Activated naive CD8-positive, alpha-beta T cell treated with anti-CD3 and anti-CD28 coated beads, Interleukin-2, amount 50 U/mL, for 24 hours (primary cell): ENCODE measurements at regions not wholly inside any gene's neighbourhood (a gene's known extent, or its start where the extent isn't known, plus 50 kb on each side); places are given as distances from the start of the nearest gene placed in this dataset.
"Not testable (repeated sequence)": the region's sequence is repeated elsewhere in the genome, so short reads cannot be mapped to it uniquely, and the experiment has no call there.

ENCODE experiments used
- ATAC-seq: fragments of 150-1000 bp; cut with Tn5 transposase; one replicate; pipeline ENCODE4 v1.10.0; 2021
- DNase-seq: peaks from one replicate; pipeline ENCODE4 v3.0.0; 2021
- H3K27ac Mint-ChIP-seq: one replicate; pipeline ENCODE4 v1.8.0; 2021; ENCODE audit warnings: mild to moderate bottlenecking, mixed read lengths
- H3K27me3 Mint-ChIP-seq: one replicate; pipeline ENCODE4 v1.8.0; 2021; ENCODE audit warnings: mixed read lengths
- H3K36me3 Mint-ChIP-seq: one replicate; pipeline ENCODE4 v1.8.0; 2021; ENCODE audit warnings: low read depth, mixed read lengths
- H3K4me1 Mint-ChIP-seq: one replicate; pipeline ENCODE4 v1.8.0; 2021; ENCODE audit warnings: mixed read lengths
- H3K4me3 Mint-ChIP-seq: one replicate; pipeline ENCODE4 v1.8.0; 2021; ENCODE audit warnings: mild to moderate bottlenecking, moderate library complexity, mixed read lengths
- H3K9me3 Mint-ChIP-seq: one replicate; pipeline ENCODE4 v1.8.0; 2021; ENCODE audit warnings: mixed read lengths

DNA sequence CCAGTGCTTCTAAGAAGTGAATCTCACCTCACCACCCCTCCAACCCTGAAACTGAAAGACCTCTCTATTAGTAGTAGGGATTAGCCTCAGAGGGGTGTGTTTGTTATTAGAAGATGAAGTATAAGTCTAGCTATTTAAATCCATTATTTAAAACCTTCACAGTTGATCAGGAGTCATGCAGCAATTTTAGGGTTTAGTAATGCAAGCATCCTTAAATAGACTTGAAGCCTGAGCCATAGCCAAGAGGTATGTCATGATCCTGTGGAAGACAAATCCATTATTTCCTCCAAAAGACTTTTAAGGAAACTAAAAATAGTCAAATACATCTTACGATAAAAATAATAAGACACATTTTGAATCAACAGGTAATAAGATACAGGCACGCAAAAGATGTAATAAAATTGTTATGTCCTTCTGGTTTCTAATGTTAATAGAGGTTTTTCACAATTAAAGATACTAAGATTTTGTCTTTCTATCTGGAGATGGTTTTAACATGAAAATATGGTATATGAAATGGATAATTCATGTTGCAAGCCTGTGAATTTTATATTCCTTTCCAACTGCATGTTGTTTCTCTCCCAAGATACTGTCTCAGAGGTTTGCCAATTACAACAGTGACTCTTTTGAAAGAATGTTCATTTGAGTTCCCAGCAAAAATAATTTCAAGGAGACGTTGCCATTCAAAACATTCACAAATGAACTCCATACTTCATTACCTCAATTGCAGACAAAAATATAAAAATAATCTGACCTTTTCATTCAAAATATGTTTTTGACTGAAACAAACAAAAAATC lies 68.0 kb downstream of the LUZP4 start:
- Mint-ChIP-seq H3K4me3 (no peak overlapping the region), H3K27me3 (peaks cover 2% of the 10 kb centered on the region), H3K27ac (no peak overlapping the region), H3K9me3 (no peaks in the 10 kb centered on the region), H3K4me1 (no peaks in the 10 kb centered on the region), H3K36me3 (no peaks in the 10 kb centered on the region)
- no peak for DNase-seq
- no peak for ATAC-seq

DNA sequence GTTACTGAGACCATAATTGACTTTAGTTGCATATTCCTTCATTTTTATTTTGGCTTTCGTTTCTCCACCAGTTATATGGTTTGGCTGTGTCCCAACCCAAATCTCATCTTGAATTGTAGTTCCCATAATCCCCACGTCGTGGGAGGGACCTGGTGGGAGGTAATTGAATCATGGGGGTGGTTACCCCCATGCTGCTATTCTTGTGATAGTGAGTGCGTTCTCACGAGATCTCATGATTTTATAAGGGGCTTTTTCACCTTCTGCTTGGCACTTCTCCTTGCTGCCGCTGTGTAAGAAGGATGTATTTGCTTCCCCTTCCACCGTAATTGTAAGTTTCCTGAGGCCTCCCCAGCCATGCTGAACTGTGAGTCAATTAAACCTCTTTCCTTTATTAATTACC lies 70.0 kb downstream of the LUZP4 start:
- H3K9me3 Mint-ChIP-seq, DNase-seq, H3K27me3 Mint-ChIP-seq, H3K4me1 Mint-ChIP-seq, H3K36me3 Mint-ChIP-seq, H3K27ac Mint-ChIP-seq, ATAC-seq, H3K4me3 Mint-ChIP-seq: not testable (repeated sequence)

DNA sequence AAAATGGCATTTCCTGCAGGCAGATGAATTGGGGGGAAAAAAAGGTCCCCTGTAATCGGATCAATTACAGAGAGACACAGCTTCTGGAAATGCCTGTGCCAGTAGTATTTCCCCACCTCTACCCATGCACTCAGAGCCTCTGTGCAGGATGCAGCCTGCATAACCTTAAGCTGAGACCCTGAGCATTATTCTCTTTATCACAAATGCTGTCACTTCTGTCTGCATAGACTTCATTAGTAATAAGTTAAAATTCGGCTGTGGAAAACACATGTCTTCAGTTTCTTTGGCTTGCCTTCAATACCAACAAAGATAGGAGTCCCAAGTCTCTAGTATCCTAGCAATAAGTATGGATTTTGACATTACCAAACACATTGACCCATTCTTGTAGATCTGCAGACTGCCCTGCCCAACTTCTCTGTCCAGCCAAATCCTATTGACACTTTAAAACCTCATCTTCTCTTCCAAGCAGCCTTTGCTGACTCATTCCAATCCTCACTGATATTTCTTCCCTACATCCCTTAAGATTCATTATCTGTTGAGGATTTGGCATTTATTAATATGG lies 70.8 kb downstream of the LUZP4 start:
- DNase-seq (no peak), ATAC-seq (no peak)
- Mint-ChIP-seq H3K4me3 (no peak overlapping the region), H3K36me3 (no peaks in the 10 kb centered on the region), H3K27me3 (peaks cover 10% of the 10 kb centered on the region), H3K4me1 (no peaks in the 10 kb centered on the region), H3K9me3 (no peaks in the 10 kb centered on the region), H3K27ac (no peak overlapping the region)

GRCh38 chrX:115362334-115363095 lies 73.0 kb downstream of the LUZP4 start:
- no peaks in the 10 kb centered on the region for H3K36me3 Mint-ChIP-seq
- H3K4me3 Mint-ChIP-seq: no peak overlapping the region
- H3K9me3 Mint-ChIP-seq: no peaks in the 10 kb centered on the region
- no peak overlapping the region for H3K27ac Mint-ChIP-seq
- ATAC-seq (peak; percentile 68), DNase-seq (peak; percentile 2)
- H3K27me3 Mint-ChIP-seq: peaks cover 10% of the 10 kb centered on the region
- no peaks in the 10 kb centered on the region for H3K4me1 Mint-ChIP-seq

GRCh38 chrX:115363372-115363771 lies 73.9 kb downstream of the LUZP4 start:
- H3K27me3 Mint-ChIP-seq: peaks cover 10% of the 10 kb centered on the region
- H3K4me3 Mint-ChIP-seq: no peak overlapping the region
- no peaks in the 10 kb centered on the region for H3K36me3 Mint-ChIP-seq
- H3K4me1 Mint-ChIP-seq: no peaks in the 10 kb centered on the region
- DNase-seq: no peak
- H3K27ac Mint-ChIP-seq: no peak overlapping the region
- H3K9me3 Mint-ChIP-seq: no peaks in the 10 kb centered on the region
- no peak for ATAC-seq

DNA sequence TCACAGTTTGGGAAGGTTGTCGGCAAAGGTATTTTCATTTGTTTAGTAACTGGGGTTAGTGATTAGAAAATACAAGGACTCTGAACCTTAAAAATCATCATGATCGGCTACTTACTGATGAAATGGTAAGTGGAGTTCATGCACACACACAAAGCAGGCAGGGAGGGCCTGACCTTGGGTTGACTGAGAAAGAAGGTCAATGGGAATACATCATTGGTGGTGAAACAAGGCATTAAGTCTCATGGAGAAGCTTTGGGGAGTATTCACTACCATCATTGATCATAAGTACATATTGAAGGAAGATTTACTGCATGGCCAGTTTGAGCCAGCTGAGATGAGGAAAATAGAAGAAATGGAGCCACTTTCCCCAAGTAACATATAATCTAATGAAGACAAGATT lies 74.4 kb downstream of the LUZP4 start:
- no peaks in the 10 kb centered on the region for H3K4me1 Mint-ChIP-seq
- H3K36me3 Mint-ChIP-seq: no peaks in the 10 kb centered on the region
- DNase-seq (no peak), ATAC-seq (no peak)
- H3K9me3 Mint-ChIP-seq: no peaks in the 10 kb centered on the region
- H3K27ac Mint-ChIP-seq: no peak overlapping the region
- peaks cover 10% of the 10 kb centered on the region for H3K27me3 Mint-ChIP-seq
- H3K4me3 Mint-ChIP-seq: no peak overlapping the region

- DNase-seq (no peak), ATAC-seq (no peak)
- H3K27ac Mint-ChIP-seq: no peak overlapping the region
- H3K4me1 Mint-ChIP-seq: no peaks in the 10 kb centered on the region
- H3K36me3 Mint-ChIP-seq: no peaks in the 10 kb centered on the region
- no peak overlapping the region for H3K4me3 Mint-ChIP-seq
- peaks cover 10% of the 10 kb centered on the region for H3K27me3 Mint-ChIP-seq
- no peaks in the 10 kb centered on the region for H3K9me3 Mint-ChIP-seq
Observed at GRCh38 chrX:115364670-115365069, 75.2 kb downstream of the LUZP4 start.

DNA sequence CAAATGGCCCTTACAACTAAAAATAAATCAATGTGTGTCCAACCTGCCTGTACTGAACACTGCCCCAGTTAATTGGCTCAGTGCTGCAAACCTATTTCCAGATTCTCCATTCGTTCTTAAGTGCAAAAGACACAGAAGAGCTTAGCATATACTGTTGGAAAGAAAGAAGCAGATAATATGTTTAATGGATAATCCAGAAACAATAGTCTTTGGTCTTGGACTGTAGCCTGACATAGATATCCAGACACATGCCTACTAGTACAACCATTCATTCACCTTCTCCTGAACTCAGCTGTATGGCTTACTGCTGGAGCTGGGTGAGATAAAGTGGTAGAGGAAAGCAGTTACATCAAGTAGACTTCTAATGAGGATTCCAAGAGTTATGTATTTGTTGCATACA lies 77.0 kb downstream of the LUZP4 start:
- Mint-ChIP-seq H3K36me3 (no peaks in the 10 kb centered on the region), H3K4me3 (no peak overlapping the region), H3K27me3 (peaks cover 8% of the 10 kb centered on the region), H3K4me1 (no peaks in the 10 kb centered on the region), H3K27ac (no peak overlapping the region), H3K9me3 (no peaks in the 10 kb centered on the region)
- DNase-seq: no peak
- no peak for ATAC-seq

GRCh38 chrX:115367455-115367854 lies 77.9 kb downstream of the LUZP4 start:
- Mint-ChIP-seq H3K36me3 (no peaks in the 10 kb centered on the region), H3K4me3 (no peak overlapping the region), H3K9me3 (no peaks in the 10 kb centered on the region)

DNA sequence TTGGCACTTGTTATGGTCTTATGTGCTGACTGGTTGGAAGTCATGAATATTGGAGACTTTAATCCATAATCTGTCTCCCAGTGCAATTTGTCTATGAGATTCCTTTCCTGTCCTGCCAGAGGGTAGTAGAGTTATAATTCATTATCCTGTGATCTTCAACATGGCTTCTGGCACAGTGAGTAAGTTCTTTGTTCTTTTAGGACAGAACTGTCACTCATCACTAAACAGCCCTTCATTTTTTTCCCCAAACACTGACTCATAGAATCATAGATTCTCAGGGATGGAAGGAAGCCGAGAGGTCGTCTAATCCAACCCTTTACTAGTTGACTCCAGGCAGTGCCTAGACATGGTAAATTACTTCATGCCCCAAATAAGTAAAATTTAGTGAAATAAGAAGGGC lies 78.4 kb downstream of the LUZP4 start:
- Mint-ChIP-seq H3K9me3 (no peaks in the 10 kb centered on the region), H3K4me3 (no peak overlapping the region), H3K27me3 (peaks cover 8% of the 10 kb centered on the region), H3K4me1 (no peaks in the 10 kb centered on the region), H3K36me3 (no peaks in the 10 kb centered on the region), H3K27ac (no peak overlapping the region)
- ATAC-seq: no peak
- DNase-seq: no peak

More at GRCh38 chrX:115367455-115367854, 77.9 kb downstream of the LUZP4 start:
- Mint-ChIP-seq H3K27ac (no peak overlapping the region), H3K27me3 (peaks cover 8% of the 10 kb centered on the region), H3K4me1 (no peaks in the 10 kb centered on the region)
- no peak for ATAC-seq
- no peak for DNase-seq

DNA sequence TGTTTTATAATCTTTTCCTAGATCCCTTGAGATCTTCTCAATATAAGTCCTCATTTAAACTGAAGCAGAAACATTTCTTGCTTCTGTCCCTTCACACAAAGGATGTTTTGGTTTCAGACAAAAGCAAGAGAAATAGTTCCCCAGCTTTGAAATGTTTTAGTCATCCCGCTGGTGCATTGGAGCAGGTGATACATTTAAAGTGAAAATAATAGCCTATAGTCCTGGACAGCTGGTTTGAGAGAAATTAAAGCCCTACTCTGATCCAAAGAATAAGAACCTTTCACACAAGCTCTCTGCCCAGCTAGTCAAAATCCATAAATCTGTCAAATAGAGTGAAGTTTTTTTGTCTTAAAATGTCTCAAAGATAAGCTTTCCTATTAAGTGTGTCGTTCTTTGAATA lies 79.4 kb downstream of the LUZP4 start:
- DNase-seq: no peak
- Mint-ChIP-seq H3K9me3 (no peaks in the 10 kb centered on the region), H3K4me1 (no peaks in the 10 kb centered on the region), H3K27ac (no peak overlapping the region), H3K36me3 (no peaks in the 10 kb centered on the region), H3K4me3 (no peak overlapping the region), H3K27me3 (peaks cover 4% of the 10 kb centered on the region)
- ATAC-seq: no peak

- no peak for DNase-seq
- Mint-ChIP-seq H3K36me3 (no peaks in the 10 kb centered on the region), H3K27me3 (no peaks in the 10 kb centered on the region), H3K4me3 (no peak overlapping the region), H3K27ac (no peak overlapping the region), H3K4me1 (no peaks in the 10 kb centered on the region), H3K9me3 (no peaks in the 10 kb centered on the region)
- ATAC-seq: no peak
Observed at GRCh38 chrX:115372152-115372551, 82.6 kb downstream of the LUZP4 start.

DNA sequence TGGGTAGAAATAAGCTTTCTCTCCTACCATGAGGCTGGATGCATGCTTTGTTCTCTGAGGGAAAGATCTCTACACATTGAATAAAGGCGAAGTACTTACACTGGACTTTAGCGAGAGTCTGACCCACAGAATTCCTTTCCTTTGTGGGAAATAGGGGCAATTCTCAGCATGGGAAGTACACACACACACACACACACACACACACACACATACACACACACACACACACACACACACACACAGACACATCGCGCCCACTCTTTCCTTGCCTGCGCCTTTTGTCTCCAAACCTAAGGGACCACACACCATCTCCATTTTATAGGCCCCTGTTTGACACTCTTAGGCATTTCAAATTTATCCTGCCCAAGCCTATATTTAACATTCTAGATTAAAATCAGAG lies 83.8 kb downstream of the LUZP4 start:
- no peaks in the 10 kb centered on the region for H3K9me3 Mint-ChIP-seq
- ATAC-seq: no peak
- no peak overlapping the region for H3K4me3 Mint-ChIP-seq

GRCh38 chrX:115378471-115378870 lies 89.0 kb downstream of the LUZP4 start:
- no peak for DNase-seq
- H3K36me3 Mint-ChIP-seq: no peaks in the 10 kb centered on the region

More for the DNA sequence above, 83.8 kb downstream of the LUZP4 start:
- no peaks in the 10 kb centered on the region for H3K4me1 Mint-ChIP-seq
- no peaks in the 10 kb centered on the region for H3K36me3 Mint-ChIP-seq
- H3K27me3 Mint-ChIP-seq: no peaks in the 10 kb centered on the region
- DNase-seq: no peak
- H3K27ac Mint-ChIP-seq: no peak overlapping the region

GRCh38 chrX:115387327-115387726 lies 97.8 kb downstream of the LUZP4 start:
- ATAC-seq: no peak
- Mint-ChIP-seq H3K4me1 (no peaks in the 10 kb centered on the region), H3K27me3 (no peaks in the 10 kb centered on the region), H3K27ac (no peak overlapping the region), H3K4me3 (no peak overlapping the region), H3K9me3 (no peaks in the 10 kb centered on the region), H3K36me3 (no peaks in the 10 kb centered on the region)
- no peak for DNase-seq

More at GRCh38 chrX:115378471-115378870, 89.0 kb downstream of the LUZP4 start:
- no peaks in the 10 kb centered on the region for H3K9me3 Mint-ChIP-seq
- H3K4me3 Mint-ChIP-seq: no peak overlapping the region
- H3K4me1 Mint-ChIP-seq: no peaks in the 10 kb centered on the region
- no peak overlapping the region for H3K27ac Mint-ChIP-seq
- no peaks in the 10 kb centered on the region for H3K27me3 Mint-ChIP-seq
- ATAC-seq: no peak
